ENCODE measurements at regions not wholly inside any gene's neighbourhood (a gene's known extent, or its start where the extent isn't known, plus 50 kb on each side); places are given as distances from the start of the nearest gene placed in this dataset.

DNA sequence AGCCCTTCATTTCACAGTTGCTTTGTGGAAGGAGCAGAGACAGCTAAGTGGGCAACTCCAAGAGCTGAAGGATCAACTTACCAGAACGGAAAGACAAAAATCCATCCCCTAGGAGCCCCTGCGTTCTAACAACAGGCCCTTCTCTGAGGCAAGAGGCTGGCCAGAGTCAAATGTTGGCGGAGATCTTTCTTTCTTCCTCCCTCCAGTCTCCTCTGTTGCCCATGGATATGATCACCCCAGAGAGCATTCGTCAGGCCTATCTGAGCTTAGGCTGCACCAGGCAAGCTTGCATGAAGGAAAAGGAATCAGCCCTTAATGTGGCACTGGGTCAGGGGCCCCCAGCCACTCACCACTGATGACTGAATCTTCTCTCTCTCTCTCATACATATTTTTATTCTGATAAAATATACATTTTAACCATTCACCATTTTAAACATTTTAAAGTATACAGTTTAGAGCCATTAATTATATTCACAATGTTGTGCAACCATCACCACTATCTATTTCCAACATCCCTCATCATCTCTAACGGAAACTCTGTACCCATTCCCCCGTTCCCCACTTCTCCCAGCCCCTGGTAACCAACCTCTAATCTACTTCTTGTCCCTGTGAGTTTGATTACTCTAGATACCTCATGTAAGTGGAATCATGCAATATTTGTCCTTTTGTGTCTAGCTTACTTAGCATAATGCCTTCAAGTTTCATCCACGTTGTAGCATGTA is 52.9 kb upstream of the CCND2 start:
- TF ChIP-seq, protein P1, sequence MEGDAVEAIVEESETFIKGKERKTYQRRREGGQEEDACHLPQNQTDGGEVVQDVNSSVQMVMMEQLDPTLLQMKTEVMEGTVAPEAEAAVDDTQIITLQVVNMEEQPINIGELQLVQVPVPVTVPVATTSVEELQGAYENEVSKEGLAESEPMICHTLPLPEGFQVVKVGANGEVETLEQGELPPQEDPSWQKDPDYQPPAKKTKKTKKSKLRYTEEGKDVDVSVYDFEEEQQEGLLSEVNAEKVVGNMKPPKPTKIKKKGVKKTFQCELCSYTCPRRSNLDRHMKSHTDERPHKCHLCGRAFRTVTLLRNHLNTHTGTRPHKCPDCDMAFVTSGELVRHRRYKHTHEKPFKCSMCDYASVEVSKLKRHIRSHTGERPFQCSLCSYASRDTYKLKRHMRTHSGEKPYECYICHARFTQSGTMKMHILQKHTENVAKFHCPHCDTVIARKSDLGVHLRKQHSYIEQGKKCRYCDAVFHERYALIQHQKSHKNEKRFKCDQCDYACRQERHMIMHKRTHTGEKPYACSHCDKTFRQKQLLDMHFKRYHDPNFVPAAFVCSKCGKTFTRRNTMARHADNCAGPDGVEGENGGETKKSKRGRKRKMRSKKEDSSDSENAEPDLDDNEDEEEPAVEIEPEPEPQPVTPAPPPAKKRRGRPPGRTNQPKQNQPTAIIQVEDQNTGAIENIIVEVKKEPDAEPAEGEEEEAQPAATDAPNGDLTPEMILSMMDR (IDR thresholded peaks at IDR 0.05), result no peak

DNA sequence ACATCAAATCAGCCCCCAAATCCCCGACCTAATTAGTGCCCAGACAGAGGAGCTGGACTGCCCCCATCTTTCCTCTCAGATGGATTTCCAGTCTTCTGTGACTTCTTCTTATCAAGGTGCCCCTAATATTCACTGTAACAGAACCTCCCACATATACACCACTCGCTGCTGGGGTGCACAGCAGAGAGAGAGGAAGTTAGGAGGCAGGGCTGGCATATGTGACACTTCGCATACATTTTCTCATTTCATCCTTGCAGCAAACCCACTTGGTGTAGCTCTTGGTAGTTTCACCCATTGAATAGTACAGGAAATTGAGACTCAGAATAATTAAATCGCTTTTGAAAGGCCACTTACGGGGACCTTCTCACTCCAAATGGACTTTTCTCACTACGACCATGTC is 56.5 kb upstream of the CCND2 start:
- no peaks in the 10 kb centered on the region for H3K36me3 ChIP-seq (replicated peaks in 1 of 2; ENCODE audit: control insufficient read depth in 1 of 2, insufficient read depth in 2 of 2, low read length in 2 of 2)
- H3K27ac Mint-ChIP-seq, result peak overlapping the region in 3 of 7 donors; percentile 5 to 72 (median 19)
- intact Hi-C loops (cut with micrococcal nuclease), result loop anchor here (2.0 to 10.0 kb wide), 3 partner anchors 55 to 344 kb away; partner anchors contain the start of genes CCND2 (in 1 of the 2) and PARP11 (in 1 of the 2)
- peaks cover 60 to 69% of the 10 kb centered on the region in 2 donors for H3K4me1 ChIP-seq (ENCODE audit: control insufficient read depth in 1 of 2, insufficient read depth in 2 of 2, low read length in 2 of 2)
- no peaks in the 10 kb centered on the region for H3K9me3 ChIP-seq (replicated peaks in 1 of 2; ENCODE audit: control insufficient read depth in 1 of 2, insufficient read depth in 1 of 2, low read length in 2 of 2)
- no peak overlapping the region for H3K27ac ChIP-seq (ENCODE audit: low read depth in 1 of 2, low read length in 2 of 2)
- H3K79me2 ChIP-seq (ENCODE audit: insufficient read depth, low read length), result no peaks in the 10 kb centered on the region
- H2AFZ ChIP-seq (ENCODE audit: insufficient read depth, low read depth, low read length, poor library complexity, severe bottlenecking), result no peak overlapping the region
- no peak for DNase-seq
- H3K4me1 Mint-ChIP-seq, result peaks cover 68% of the 10 kb centered on the region
- no peak overlapping the region for H3K4me2 ChIP-seq (replicated peaks; ENCODE audit: extremely low read depth, low read length, poor library complexity, severe bottlenecking)
- H3K9ac ChIP-seq (ENCODE audit: insufficient read depth, low read length, poor library complexity, severe bottlenecking), result no peak overlapping the region
- H3K9me3 Mint-ChIP-seq, result peaks cover 0 to 4% (median 0%) of the 10 kb centered on the region in 7 donors
- H3K36me3 Mint-ChIP-seq, result no peaks in the 10 kb centered on the region
- H3K4me3 Mint-ChIP-seq, result no peak overlapping the region
- peaks cover 0 to 4% (median 2%) of the 10 kb centered on the region in 3 donors for H3K27me3 Mint-ChIP-seq (ENCODE audit: low read depth in 3 of 3)
- no peaks in the 10 kb centered on the region for H4K20me1 ChIP-seq (ENCODE audit: insufficient read depth, low read length)
- WGBS (ENCODE audit: insufficient coverage), result no CpG with 5 or more reads among the region's 6 CpGs
- no peak overlapping the region for H3K4me3 ChIP-seq (replicated peaks in 1 of 3; ENCODE audit: low read depth in 2 of 3, low read length in 3 of 3)
- TF ChIP-seq, protein P1 (IDR thresholded peaks at IDR 0.05), result no peak
- H3K27me3 ChIP-seq (ENCODE audit: control insufficient read depth in 2 of 2, insufficient read depth in 2 of 2, low read length in 2 of 2), result no peaks in the 10 kb centered on the region

More for the DNA sequence above, 52.9 kb upstream of the CCND2 start:
- Mint-ChIP-seq H3K9me3 (no peaks in the 10 kb centered on the region), H3K36me3 (no peaks in the 10 kb centered on the region), H3K4me3 (no peak overlapping the region), H3K27ac (peak overlapping the region in 2 of 7 donors; percentile 19 to 62), H3K4me1 (peaks cover 70% of the 10 kb centered on the region), H3K27me3 (ENCODE audit: low read depth in 3 of 3) (peaks cover 0 to under 1% (median 0%) of the 10 kb centered on the region in 3 donors)
- H3K9ac ChIP-seq (ENCODE audit: insufficient read depth, low read length, poor library complexity, severe bottlenecking), result no peak overlapping the region
- no peak overlapping the region for H3K4me3 ChIP-seq (replicated peaks in 1 of 3; ENCODE audit: low read depth in 2 of 3, low read length in 3 of 3)
- no peaks in the 10 kb centered on the region for H3K79me2 ChIP-seq (ENCODE audit: insufficient read depth, low read length)
- 29% methylated on average over 1 of the region's 7 CpGs for WGBS (ENCODE audit: insufficient coverage)
- H4K20me1 ChIP-seq (ENCODE audit: insufficient read depth, low read length), result no peaks in the 10 kb centered on the region
- H3K27me3 ChIP-seq (ENCODE audit: control insufficient read depth in 2 of 2, insufficient read depth in 2 of 2, low read length in 2 of 2), result no peaks in the 10 kb centered on the region
- no peaks in the 10 kb centered on the region for H3K9me3 ChIP-seq (replicated peaks in 1 of 2; ENCODE audit: control insufficient read depth in 1 of 2, insufficient read depth in 1 of 2, low read length in 2 of 2)
- H3K27ac ChIP-seq (ENCODE audit: low read depth in 1 of 2, low read length in 2 of 2), result no peak overlapping the region
- intact Hi-C loops (cut with micrococcal nuclease), result loop anchor here in 1 of 2 donors (5.0 kb wide), 1 partner anchor 68 kb away; no protein-coding TSS in a partner anchor
- DNase-seq, result no peak
- no peak overlapping the region for H3K4me2 ChIP-seq (replicated peaks; ENCODE audit: extremely low read depth, low read length, poor library complexity, severe bottlenecking)
- no peaks in the 10 kb centered on the region for H3K36me3 ChIP-seq (replicated peaks in 1 of 2; ENCODE audit: control insufficient read depth in 1 of 2, insufficient read depth in 2 of 2, low read length in 2 of 2)
- peaks cover 56 to 68% of the 10 kb centered on the region in 2 donors for H3K4me1 ChIP-seq (ENCODE audit: control insufficient read depth in 1 of 2, insufficient read depth in 2 of 2, low read length in 2 of 2)
- no peak overlapping the region for H2AFZ ChIP-seq (ENCODE audit: insufficient read depth, low read depth, low read length, poor library complexity, severe bottlenecking)
